ENCODE measurements at regions not wholly inside any gene's neighbourhood (a gene's known extent, or its start where the extent isn't known, plus 50 kb on each side); places are given as distances from the start of the nearest gene placed in this dataset.

DNA sequence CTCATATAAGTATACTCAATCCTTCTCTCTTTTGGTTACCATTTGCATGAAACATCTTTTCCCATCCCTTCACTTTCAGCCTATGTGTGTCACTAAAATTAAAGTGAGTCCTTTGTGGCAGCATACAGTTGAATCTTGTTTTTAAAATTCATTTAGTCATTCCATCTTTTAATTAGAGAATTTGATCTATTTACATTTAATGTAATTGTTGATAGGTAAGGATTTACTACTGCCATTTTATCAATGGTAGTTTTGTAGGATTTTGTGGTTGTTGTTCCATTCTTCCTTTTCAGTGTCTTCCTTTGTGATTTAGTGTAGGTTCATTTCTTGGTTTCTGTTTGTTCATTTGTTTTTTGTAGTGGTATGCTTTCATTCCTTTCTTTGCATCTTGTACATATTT, 191.9 kb upstream of the CTNNB1 start:
- DNase-seq, result no peak

DNA sequence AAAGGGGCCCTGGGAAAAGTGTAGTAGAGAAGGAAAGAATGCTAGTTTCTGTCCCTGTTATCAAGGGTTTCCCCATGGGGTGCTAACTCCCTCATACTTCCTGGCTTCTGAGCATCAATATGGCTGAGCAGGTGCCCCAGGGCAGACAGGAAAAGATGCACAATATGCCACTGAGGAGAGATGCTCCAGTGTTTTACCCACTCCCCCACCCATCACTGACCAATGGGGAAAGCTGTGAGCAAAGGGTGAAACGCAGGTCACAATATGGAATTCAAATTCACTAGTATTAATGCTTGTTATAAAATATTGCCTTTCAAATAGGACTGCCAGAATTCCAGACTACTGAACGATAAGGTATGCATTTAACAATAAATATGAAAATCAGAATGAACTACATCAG, 187.5 kb upstream of the CTNNB1 start:
- Histone ChIP-seq H3K27me3 (no peaks in the 10 kb centered on the region), H3K4me1 (no peaks in the 10 kb centered on the region), H3K27ac (no peak overlapping the region), H3K4me3 (no peak overlapping the region), H3K9me3 (no peaks in the 10 kb centered on the region), H3K36me3 (no peaks in the 10 kb centered on the region)
- intact Hi-C loops (cut with DNase I), result no loop called here
- WGBS, 2 donors, result 56 to 72% methylated on average over 2 of the region's 2 CpGs
- TF ChIP-seq, protein P1, sequence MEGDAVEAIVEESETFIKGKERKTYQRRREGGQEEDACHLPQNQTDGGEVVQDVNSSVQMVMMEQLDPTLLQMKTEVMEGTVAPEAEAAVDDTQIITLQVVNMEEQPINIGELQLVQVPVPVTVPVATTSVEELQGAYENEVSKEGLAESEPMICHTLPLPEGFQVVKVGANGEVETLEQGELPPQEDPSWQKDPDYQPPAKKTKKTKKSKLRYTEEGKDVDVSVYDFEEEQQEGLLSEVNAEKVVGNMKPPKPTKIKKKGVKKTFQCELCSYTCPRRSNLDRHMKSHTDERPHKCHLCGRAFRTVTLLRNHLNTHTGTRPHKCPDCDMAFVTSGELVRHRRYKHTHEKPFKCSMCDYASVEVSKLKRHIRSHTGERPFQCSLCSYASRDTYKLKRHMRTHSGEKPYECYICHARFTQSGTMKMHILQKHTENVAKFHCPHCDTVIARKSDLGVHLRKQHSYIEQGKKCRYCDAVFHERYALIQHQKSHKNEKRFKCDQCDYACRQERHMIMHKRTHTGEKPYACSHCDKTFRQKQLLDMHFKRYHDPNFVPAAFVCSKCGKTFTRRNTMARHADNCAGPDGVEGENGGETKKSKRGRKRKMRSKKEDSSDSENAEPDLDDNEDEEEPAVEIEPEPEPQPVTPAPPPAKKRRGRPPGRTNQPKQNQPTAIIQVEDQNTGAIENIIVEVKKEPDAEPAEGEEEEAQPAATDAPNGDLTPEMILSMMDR (IDR thresholded peaks at IDR 0.05), result no peak
- TF ChIP-seq POLR2A (IDR thresholded peaks at IDR 0.05), result no peak
- DNase-seq, result no peak

More for the DNA sequence above, 191.9 kb upstream of the CTNNB1 start:
- Histone ChIP-seq H3K27ac (no peak overlapping the region), H3K9me3 (no peaks in the 10 kb centered on the region), H3K36me3 (no peaks in the 10 kb centered on the region), H3K27me3 (no peaks in the 10 kb centered on the region), H3K4me1 (no peaks in the 10 kb centered on the region), H3K4me3 (no peak overlapping the region)
- intact Hi-C loops (cut with DNase I), result no loop called here
- TF ChIP-seq, protein P1 (IDR thresholded peaks at IDR 0.05), result no peak
- no peak for TF ChIP-seq POLR2A (IDR thresholded peaks at IDR 0.05)

DNA sequence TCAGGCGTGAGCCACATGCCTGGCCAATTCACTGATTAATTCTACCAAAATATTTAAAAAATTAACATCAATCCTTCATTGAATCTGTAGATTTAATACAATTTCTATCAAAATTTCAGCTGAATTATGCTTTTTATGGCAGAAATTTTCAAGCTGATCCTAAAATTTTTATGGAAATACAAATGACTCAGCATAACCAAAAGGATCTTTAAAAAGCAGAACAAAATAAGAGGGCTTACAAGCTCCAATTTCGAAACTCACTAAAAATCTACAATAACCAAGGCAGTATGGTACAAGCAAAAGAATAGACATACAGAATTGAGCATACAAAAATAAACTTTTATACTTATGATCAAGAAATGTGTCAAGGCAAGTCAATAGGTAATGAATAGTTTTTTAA, 180.4 kb upstream of the CTNNB1 start:
- 92 to 94% methylated on average over 2 of the region's 2 CpGs for WGBS, 2 donors
- intact Hi-C loops (cut with DNase I), result no loop called here
- no peak for DNase-seq

DNA sequence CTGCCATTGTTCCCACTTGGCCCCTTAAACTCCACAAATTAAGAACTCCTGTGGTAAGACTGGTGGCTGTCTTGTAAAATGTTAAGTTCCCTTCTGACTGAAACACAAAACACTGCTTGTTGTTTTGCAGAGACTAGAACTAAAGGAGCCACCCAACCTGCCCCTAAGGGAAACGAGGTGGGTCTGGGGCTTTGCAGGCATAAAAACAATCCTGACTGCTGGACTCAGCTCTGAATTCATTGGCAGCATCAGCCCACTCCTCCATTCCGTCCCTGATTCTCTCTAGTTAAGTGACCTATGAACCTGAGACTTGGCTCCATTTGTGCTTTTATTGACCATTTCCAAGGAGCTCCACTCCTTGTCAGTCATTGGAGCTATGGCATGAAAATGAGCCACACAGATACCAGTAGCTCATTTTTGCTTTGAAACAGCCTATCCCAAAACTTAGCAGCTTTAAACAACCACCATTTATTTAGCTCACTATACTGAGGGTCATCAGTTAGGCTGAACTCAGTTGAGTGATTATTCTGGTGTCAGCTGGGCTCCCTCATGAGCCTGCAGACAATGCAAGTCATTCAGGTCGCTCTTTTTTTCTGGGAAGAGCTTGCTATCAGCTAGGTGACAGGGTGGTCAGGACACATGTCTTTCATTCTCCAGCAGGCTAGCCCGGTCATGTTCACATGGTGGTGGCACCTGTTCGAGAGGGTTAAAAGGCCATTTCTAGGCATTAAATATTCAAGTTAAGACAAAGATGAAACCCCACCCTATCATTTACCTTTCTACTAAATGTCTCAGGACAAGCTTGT, 175.1 kb upstream of the CTNNB1 start:
- no peak for DNase-seq
- TF ChIP-seq POLR2A (IDR thresholded peaks at IDR 0.05), result no peak
- TF ChIP-seq, protein P1 (IDR thresholded peaks at IDR 0.05), result no peak
- H3K9me3 ChIP-seq, result no peaks in the 10 kb centered on the region
- H3K36me3 ChIP-seq, result no peaks in the 10 kb centered on the region
- intact Hi-C loops (cut with DNase I), result no loop called here
- peaks cover 0 to 8% (median 5%) of the 10 kb centered on the region in 3 donors for H3K4me1 ChIP-seq
- no peak overlapping the region for H3K4me3 ChIP-seq
- H3K27ac ChIP-seq, result no peak overlapping the region
- no peaks in the 10 kb centered on the region for H3K27me3 ChIP-seq
- 63 to 76% methylated on average over 4 to 5 of the region's 5 CpGs for WGBS, 2 donors

More for the DNA sequence above, 180.4 kb upstream of the CTNNB1 start:
- H3K36me3 ChIP-seq, result no peaks in the 10 kb centered on the region
- no peak overlapping the region for H3K27ac ChIP-seq
- H3K27me3 ChIP-seq, result no peaks in the 10 kb centered on the region
- TF ChIP-seq POLR2A (IDR thresholded peaks at IDR 0.05), result no peak
- TF ChIP-seq, protein P1 (IDR thresholded peaks at IDR 0.05), result no peak
- H3K4me1 ChIP-seq, result no peaks in the 10 kb centered on the region
- H3K4me3 ChIP-seq, result no peak overlapping the region
- H3K9me3 ChIP-seq, result no peaks in the 10 kb centered on the region

DNA sequence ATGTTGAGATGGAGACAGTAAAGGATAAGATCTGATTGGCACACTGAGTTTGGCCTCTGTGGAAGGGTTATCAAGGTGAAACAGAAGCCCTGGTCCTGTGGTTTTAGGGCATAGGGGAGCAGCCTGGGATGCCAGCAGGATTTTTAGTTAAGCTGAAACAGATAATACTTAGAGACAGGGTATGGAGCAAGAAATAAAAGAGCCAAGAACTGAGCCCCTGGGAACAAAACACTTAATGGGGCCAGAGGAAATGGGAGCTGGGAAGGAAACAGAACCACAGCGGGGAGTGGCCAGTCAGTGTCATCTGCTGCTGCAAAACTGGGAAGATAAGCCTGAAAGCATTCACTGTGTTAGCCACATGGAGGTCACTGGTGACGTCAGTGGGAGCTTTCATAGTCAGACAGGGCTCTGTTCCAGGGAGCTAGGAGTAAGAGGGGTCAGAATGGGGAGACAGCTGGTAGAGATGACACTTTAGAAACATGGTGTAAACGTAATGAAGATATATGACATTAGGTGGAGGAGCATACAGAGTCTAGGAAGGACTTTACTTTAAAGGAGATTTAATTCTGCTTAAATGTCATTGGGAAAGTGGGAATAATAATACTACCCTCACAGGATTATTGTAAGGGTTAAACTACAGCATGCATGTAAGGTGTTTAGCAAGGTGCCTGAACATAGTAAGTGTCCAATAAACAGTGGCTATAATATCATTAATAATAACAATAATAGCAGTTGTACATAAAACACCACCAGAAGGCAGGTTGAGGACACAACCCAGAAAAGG, 172.7 kb upstream of the CTNNB1 start:
- WGBS, 2 donors, result 35 to 48% methylated on average over 3 of the region's 3 CpGs
- Histone ChIP-seq H3K4me3 (no peak overlapping the region), H3K9me3 (no peaks in the 10 kb centered on the region), H3K36me3 (no peaks in the 10 kb centered on the region), H3K27me3 (no peaks in the 10 kb centered on the region), H3K27ac (no peak overlapping the region), H3K4me1 (peaks cover 0 to 8% (median 5%) of the 10 kb centered on the region in 3 donors)
- intact Hi-C loops (cut with DNase I), result no loop called here
- TF ChIP-seq, protein P1 (IDR thresholded peaks at IDR 0.05), result no peak
- TF ChIP-seq POLR2A (IDR thresholded peaks at IDR 0.05), result no peak
- no peak for DNase-seq

Measured in esophagus squamous epithelium (tissue), 5 donors.